Uterus (tissue), 3 donors: ENCODE measurements at regions not wholly inside any gene's neighbourhood (a gene's known extent, or its start where the extent isn't known, plus 50 kb on each side); places are given as distances from the start of the nearest gene placed in this dataset.

ENCODE experiments used
- DNase-seq, 2 donors: peaks; one replicate each; pipeline ENCODE4 v3.0.0-alpha.2; 2019 to 2020
- H3K27ac ChIP-seq, 2 donors: fragments of 200-600 bp; sonication (generic); 1 replicate in 1 of 2; 2 replicates in 1 of 2; pipeline ENCODE4 v1.5.1; 2016 to 2018
- H3K27me3 ChIP-seq, 2 donors: fragments of 200-600 bp; sonication (generic); one replicate each; pipeline ENCODE4 v1.5.1; 2018 to 2019; ENCODE audit warnings: control low read depth in 1 of 2
- H3K36me3 ChIP-seq, 2 donors: fragments of 200-600 bp; sonication (generic); one replicate each; pipeline ENCODE4 v1.5.1; 2019; ENCODE audit warnings: control low read depth in 1 of 2
- H3K4me1 ChIP-seq, 2 donors: fragments of 200-600 bp; sonication (generic); one replicate each; pipeline ENCODE4 v1.5.1; 2018 to 2019; ENCODE audit warnings: control low read depth in 1 of 2
- H3K4me3 ChIP-seq, 2 donors: fragments of 200-600 bp; sonication (generic); 1 replicate in 1 of 2; 2 replicates in 1 of 2; pipeline ENCODE4 v1.5.1; 2018 to 2019; ENCODE audit warnings: mild to moderate bottlenecking in 1 of 2
- H3K9me3 ChIP-seq, 2 donors: fragments of 200-600 bp; sonication (generic); one replicate each; pipeline ENCODE4 v1.5.1; 2019; ENCODE audit warnings: control low read depth in 1 of 2
- POLR2A ChIP-seq, 2 donors: fragments of 450-650 bp; IDR thresholded peaks; one replicate each; pipeline ENCODE4 v1.6.1; 2016; ENCODE audit warnings: antibody characterized with exemption in 2 of 2, mild to moderate bottlenecking in 1 of 2, moderate library complexity in 1 of 2
- intact Hi-C: fragments of 100-400 bp; cut with DNase I; formaldehyde crosslinking; loops from one replicate; pipeline ENCODE4 v1.15.1; 2023; ENCODE audit warnings: low total_unique reads
- TF ChIP-seq, protein P1 (sequence below), 4 experiments: fragments of 200-600 bp in 2 of 4; fragments of 450-650 bp in 2 of 4; sonication (generic) in 2 of 4; IDR thresholded peaks; one replicate each; pipeline ENCODE4 v1.5.1; 2016 to 2019; ENCODE audit warnings: antibody characterized with exemption in 4 of 4, mild to moderate bottlenecking in 2 of 4, moderate library complexity in 1 of 4
- donor health status: DM: yes; HTN: yes; CAD: no.

DNA sequence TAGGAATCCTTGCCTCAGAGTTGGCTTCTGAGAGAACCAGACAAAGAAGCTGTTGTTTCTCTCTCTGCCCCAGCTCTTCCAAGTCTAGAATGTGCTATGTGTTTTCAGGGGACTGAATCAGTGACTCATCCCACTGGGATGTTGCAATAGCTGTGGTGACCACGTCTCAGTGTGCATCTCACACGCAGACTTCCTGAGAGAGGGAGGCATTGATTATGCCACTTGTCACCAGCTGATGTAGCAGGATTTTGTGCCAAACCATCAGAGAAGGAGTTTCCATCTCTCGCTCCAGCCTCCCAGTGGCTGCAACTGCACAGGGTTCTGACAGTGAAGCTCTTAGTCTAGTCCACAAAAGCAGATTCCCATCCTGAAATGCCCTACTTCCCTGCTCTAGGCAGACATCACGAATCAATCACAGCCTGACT, 455.8 kb downstream of the MIAT start:
- H3K36me3 ChIP-seq, result no peaks in the 10 kb centered on the region
- no peaks in the 10 kb centered on the region for H3K9me3 ChIP-seq
- intact Hi-C loops, result no loop called here
- H3K4me3 ChIP-seq, result no peak overlapping the region
- H3K4me1 ChIP-seq, result peaks cover 3 to 4% of the 10 kb centered on the region in 2 donors
- TF ChIP-seq, protein P1, sequence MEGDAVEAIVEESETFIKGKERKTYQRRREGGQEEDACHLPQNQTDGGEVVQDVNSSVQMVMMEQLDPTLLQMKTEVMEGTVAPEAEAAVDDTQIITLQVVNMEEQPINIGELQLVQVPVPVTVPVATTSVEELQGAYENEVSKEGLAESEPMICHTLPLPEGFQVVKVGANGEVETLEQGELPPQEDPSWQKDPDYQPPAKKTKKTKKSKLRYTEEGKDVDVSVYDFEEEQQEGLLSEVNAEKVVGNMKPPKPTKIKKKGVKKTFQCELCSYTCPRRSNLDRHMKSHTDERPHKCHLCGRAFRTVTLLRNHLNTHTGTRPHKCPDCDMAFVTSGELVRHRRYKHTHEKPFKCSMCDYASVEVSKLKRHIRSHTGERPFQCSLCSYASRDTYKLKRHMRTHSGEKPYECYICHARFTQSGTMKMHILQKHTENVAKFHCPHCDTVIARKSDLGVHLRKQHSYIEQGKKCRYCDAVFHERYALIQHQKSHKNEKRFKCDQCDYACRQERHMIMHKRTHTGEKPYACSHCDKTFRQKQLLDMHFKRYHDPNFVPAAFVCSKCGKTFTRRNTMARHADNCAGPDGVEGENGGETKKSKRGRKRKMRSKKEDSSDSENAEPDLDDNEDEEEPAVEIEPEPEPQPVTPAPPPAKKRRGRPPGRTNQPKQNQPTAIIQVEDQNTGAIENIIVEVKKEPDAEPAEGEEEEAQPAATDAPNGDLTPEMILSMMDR (IDR thresholded peaks at IDR 0.05), result no peak
- TF ChIP-seq POLR2A (IDR thresholded peaks at IDR 0.05), result no peak
- H3K27me3 ChIP-seq, result no peaks in the 10 kb centered on the region
- peak; percentile 52 to 67 for DNase-seq
- H3K27ac ChIP-seq, result peak overlapping the region; percentile 42 to 55

DNA sequence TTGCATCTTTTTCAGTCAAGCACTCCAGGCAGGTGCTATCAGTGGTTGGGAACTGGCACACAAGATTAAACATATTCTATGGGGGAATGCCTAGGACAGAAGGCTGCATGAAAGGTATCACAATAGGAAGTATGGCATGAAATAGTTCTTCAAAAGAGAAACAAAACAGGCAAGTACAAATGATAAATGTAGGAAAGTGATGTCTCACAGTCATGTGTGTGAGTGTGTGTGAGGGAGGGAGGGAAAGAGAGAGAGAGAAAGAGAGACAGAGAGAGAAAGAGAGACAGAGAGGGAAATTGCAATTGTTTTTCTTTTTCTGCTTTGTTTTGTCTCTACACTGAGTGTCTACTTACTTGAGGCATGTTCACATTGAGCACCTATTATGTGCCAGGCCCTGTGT, 456.3 kb downstream of the MIAT start:
- DNase-seq, result no peak
- intact Hi-C loops, result no loop called here
- no peaks in the 10 kb centered on the region for H3K36me3 ChIP-seq

DNA sequence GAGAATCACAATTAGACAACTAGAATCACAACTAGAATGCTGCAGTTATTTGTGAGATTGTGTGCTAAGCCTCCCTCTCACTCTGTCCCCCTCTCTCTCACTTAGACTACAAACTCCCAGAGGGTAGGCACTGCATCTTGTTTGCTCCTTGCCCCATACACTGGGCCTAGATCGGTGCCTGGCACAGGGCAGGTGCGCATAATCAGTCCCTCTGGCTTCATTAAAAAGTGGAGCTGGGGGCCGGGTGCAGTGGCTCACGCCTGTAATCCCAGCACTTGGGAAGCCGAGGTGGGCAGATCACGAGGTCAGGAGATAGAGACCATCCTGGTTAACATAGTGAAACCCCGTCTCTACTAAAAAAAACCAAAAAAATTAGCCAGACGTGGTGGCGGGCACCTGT, 456.8 kb downstream of the MIAT start:
- no peak for DNase-seq
- H3K36me3 ChIP-seq, result no peaks in the 10 kb centered on the region
- H3K27ac ChIP-seq, result no peak overlapping the region
- H3K9me3 ChIP-seq, result no peaks in the 10 kb centered on the region
- no peak overlapping the region for H3K4me3 ChIP-seq
- no peak for TF ChIP-seq POLR2A (IDR thresholded peaks at IDR 0.05)
- TF ChIP-seq, protein P1 (IDR thresholded peaks at IDR 0.05), result no peak
- H3K4me1 ChIP-seq, result peaks cover 2 to 4% of the 10 kb centered on the region in 2 donors
- H3K27me3 ChIP-seq, result no peaks in the 10 kb centered on the region
- intact Hi-C loops, result no loop called here

More for the DNA sequence above, 456.3 kb downstream of the MIAT start:
- no peak for TF ChIP-seq POLR2A (IDR thresholded peaks at IDR 0.05)
- TF ChIP-seq, protein P1 (IDR thresholded peaks at IDR 0.05), result no peak
- H3K27ac ChIP-seq, result peak overlapping the region in 1 of 2 donors; percentile 45
- H3K27me3 ChIP-seq, result no peaks in the 10 kb centered on the region
- peaks cover 3 to 4% of the 10 kb centered on the region in 2 donors for H3K4me1 ChIP-seq
- no peaks in the 10 kb centered on the region for H3K9me3 ChIP-seq
- H3K4me3 ChIP-seq, result no peak overlapping the region

DNA sequence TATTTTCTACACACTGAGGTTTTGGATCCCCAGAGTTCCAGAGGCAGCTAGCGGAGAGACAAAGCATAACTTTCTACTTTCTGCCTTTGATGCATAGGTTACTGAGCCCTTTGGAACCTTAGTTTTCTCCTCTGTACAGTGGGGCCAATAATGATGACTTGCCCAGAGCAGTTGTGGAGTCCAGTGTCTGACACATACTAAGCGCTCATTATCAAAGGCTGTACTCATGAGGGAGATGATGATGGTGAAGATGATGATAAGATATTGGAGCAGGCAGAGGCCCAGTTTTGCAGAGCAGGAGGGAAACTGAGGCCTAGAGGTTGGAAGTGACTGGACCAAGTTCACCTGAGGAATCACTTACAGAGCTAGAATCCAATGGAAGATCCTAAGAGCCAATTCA, 458.0 kb downstream of the MIAT start:
- no peak for TF ChIP-seq POLR2A (IDR thresholded peaks at IDR 0.05)
- TF ChIP-seq, protein P1 (IDR thresholded peaks at IDR 0.05), result no peak
- peaks cover 0 to 4% of the 10 kb centered on the region in 2 donors for H3K4me1 ChIP-seq
- no peaks in the 10 kb centered on the region for H3K27me3 ChIP-seq
- intact Hi-C loops, result no loop called here
- DNase-seq, result no peak
- no peaks in the 10 kb centered on the region for H3K9me3 ChIP-seq
- no peak overlapping the region for H3K4me3 ChIP-seq
- H3K27ac ChIP-seq, result no peak overlapping the region
- H3K36me3 ChIP-seq, result no peaks in the 10 kb centered on the region

DNA sequence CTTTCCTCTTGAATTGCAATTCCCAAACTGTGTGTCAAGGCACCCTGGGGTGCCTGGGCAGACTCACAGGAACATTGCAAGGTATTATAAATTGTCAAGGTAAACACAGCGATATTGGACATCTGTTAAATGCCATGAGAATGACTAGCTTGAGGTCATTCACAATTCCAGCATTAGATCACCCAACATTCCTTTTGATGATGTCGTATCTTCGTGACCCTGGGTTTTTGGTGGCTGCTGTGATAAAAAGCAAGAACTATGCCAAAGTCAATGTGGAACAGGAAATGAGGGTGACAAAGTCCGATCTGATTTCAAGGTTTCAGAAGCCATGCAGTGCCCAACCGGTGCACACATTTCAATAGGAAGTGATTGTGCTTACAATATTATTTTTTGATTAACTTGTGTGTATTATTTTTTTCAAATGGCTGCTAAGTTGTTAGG, 458.4 kb downstream of the MIAT start:
- TF ChIP-seq, protein P1 (IDR thresholded peaks at IDR 0.05), result no peak
- no peak for TF ChIP-seq POLR2A (IDR thresholded peaks at IDR 0.05)
- no peaks in the 10 kb centered on the region for H3K36me3 ChIP-seq
- H3K9me3 ChIP-seq, result no peaks in the 10 kb centered on the region
- no peak for DNase-seq
- H3K27me3 ChIP-seq, result no peaks in the 10 kb centered on the region
- no peak overlapping the region for H3K4me3 ChIP-seq
- H3K27ac ChIP-seq, result no peak overlapping the region
- intact Hi-C loops, result no loop called here
- H3K4me1 ChIP-seq, result peaks cover 0 to 4% of the 10 kb centered on the region in 2 donors
